Hepatocyte (in vitro differentiated cells): ENCODE measurements at regions not wholly inside any gene's neighbourhood (a gene's known extent, or its start where the extent isn't known, plus 50 kb on each side); places are given as distances from the start of the nearest gene placed in this dataset.

Source experiments
- DNase-seq: peaks from one replicate; pipeline ENCODE4 v3.0.0-alpha.2; 2016; ENCODE audit warnings: low spot score
- H2AFZ ChIP-seq: fragments of 200-600 bp; sonication (generic); 2 replicates; pipeline ENCODE4 v1.6.0; 2016; ENCODE audit warnings: antibody characterized with exemption, mild to moderate bottlenecking
- H3K27ac ChIP-seq: fragments of 200-600 bp; sonication (generic); 2 replicates; pipeline ENCODE4 v1.5.1; 2016; ENCODE audit warnings: mild to moderate bottlenecking
- H3K27me3 ChIP-seq: fragments of 200-600 bp; sonication (generic); 2 replicates; pipeline ENCODE4 v1.6.1; 2016
- H3K36me3 ChIP-seq: fragments of 200-600 bp; sonication (generic); replicated peaks from 2 replicates; pipeline ENCODE4 v1.5.1; 2016; ENCODE audit warnings: low read depth; ENCODE audit not compliant: insufficient read depth
- H3K4me1 ChIP-seq: fragments of 200-600 bp; sonication (generic); 2 replicates; pipeline ENCODE4 v1.5.1; 2016; ENCODE audit warnings: mild to moderate bottlenecking, moderate library complexity; ENCODE audit not compliant: insufficient read depth
- H3K4me2 ChIP-seq: fragments of 200-600 bp; sonication (generic); 2 replicates; pipeline ENCODE4 v1.6.0; 2016
- H3K4me3 ChIP-seq: fragments of 200-600 bp; sonication (generic); 2 replicates; pipeline ENCODE4 v1.5.1; 2016; ENCODE audit warnings: mild to moderate bottlenecking
- H3K79me2 ChIP-seq: fragments of 200-600 bp; sonication (generic); 2 replicates; pipeline ENCODE4 v1.6.0; 2017; ENCODE audit warnings: mild to moderate bottlenecking
- H3K9me2 ChIP-seq: fragments of 200-600 bp; sonication (generic); replicated peaks from 2 replicates; pipeline ENCODE4 v1.6.0; 2017; ENCODE audit warnings: mild to moderate bottlenecking; ENCODE audit not compliant: insufficient read depth
- H3K9me3 ChIP-seq: fragments of 200-600 bp; sonication (generic); 2 replicates; pipeline ENCODE4 v1.5.1; 2016; ENCODE audit warnings: low read depth, mild to moderate bottlenecking
- H4K20me1 ChIP-seq: fragments of 200-600 bp; sonication (generic); 2 replicates; pipeline ENCODE4 v1.6.0; 2016; ENCODE audit warnings: mild to moderate bottlenecking; ENCODE audit not compliant: insufficient read depth, poor library complexity, severe bottlenecking
- EZH2 ChIP-seq: fragments of 200-600 bp; sonication (generic); IDR thresholded peaks from 2 replicates; pipeline ENCODE4 v1.6.1; 2016; ENCODE audit warnings: antibody characterized with exemption, mild to moderate bottlenecking, borderline replicate concordance
- EZH2phosphoT487 ChIP-seq: fragments of 200-600 bp; sonication (generic); IDR thresholded peaks from one replicate; pipeline ENCODE4 v1.6.1; 2018; ENCODE audit warnings: antibody characterized with exemption, mild to moderate bottlenecking, low read depth, moderate library complexity; ENCODE audit not compliant: unreplicated experiment, severe bottlenecking
- WGBS: methylation state at CpG from one replicate; pipeline ENCODE4 v1.1.6; 2016; ENCODE audit warnings: low lambda C conversion rate; ENCODE audit errors: missing lambda C conversion rate; 5-methylcytosine and 5-hydroxymethylcytosine counted together
- TF ChIP-seq, protein P1 (sequence below): fragments of 200-600 bp; sonication (generic); IDR thresholded peaks from 2 replicates; pipeline ENCODE4 v1.5.1; 2016; ENCODE audit warnings: antibody characterized with exemption, mild to moderate bottlenecking; ENCODE audit not compliant: poor library complexity

DNA sequence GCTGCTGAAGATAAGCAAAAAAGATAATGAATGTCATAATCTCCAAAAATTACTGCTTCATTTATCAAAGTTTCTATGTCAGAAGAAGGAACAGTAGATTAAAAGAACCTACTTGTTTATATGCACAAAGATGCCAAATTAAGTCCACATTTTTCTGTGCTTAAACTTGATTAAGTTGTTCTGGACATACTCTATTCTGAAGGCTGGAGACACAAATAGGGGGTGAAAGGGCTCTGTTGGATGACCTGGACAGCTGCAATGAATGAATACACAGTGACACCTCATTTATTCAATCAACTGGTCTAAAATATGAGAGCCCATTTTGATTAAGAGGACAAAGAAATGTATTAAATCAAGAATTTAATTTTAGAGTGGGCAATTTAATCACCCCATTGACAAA is 276.3 kb upstream of the PCDH9 start:
- H2AFZ ChIP-seq: no peak overlapping the region
- H3K4me1 ChIP-seq: no peaks in the 10 kb centered on the region
- DNase-seq: no peak
- H3K27me3 ChIP-seq: no peaks in the 10 kb centered on the region
- H3K27ac ChIP-seq: no peak overlapping the region
- no peak overlapping the region for H3K4me3 ChIP-seq
- no peaks in the 10 kb centered on the region for H3K36me3 ChIP-seq
- no peaks in the 10 kb centered on the region for H3K9me2 ChIP-seq
- no peaks in the 10 kb centered on the region for H4K20me1 ChIP-seq
- no peaks in the 10 kb centered on the region for H3K79me2 ChIP-seq
- TF ChIP-seq, protein P1, sequence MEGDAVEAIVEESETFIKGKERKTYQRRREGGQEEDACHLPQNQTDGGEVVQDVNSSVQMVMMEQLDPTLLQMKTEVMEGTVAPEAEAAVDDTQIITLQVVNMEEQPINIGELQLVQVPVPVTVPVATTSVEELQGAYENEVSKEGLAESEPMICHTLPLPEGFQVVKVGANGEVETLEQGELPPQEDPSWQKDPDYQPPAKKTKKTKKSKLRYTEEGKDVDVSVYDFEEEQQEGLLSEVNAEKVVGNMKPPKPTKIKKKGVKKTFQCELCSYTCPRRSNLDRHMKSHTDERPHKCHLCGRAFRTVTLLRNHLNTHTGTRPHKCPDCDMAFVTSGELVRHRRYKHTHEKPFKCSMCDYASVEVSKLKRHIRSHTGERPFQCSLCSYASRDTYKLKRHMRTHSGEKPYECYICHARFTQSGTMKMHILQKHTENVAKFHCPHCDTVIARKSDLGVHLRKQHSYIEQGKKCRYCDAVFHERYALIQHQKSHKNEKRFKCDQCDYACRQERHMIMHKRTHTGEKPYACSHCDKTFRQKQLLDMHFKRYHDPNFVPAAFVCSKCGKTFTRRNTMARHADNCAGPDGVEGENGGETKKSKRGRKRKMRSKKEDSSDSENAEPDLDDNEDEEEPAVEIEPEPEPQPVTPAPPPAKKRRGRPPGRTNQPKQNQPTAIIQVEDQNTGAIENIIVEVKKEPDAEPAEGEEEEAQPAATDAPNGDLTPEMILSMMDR: no peak
- TF ChIP-seq EZH2: no peak
- TF ChIP-seq EZH2phosphoT487: no peak
- H3K4me2 ChIP-seq: no peak overlapping the region
- H3K9me3 ChIP-seq: no peaks in the 10 kb centered on the region

DNA sequence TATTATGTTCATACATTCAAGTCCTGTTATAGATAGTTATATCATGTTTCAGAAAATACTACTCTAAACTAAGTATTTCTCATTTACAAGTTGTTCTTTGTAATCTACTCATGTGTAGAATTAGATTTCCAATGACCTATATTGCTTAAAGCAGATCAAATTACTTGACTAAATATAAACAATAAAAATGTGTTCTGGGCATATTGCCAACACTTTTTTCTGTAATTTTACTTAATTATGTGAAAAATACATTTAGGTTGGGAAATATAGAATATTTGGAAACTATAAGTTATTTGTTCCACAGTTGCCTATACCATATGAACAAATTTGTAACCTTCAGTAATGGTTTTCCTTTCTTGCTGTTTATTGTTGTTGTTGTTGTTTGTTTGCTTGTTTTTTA is 275.2 kb upstream of the PCDH9 start:
- TF ChIP-seq, protein P1: no peak
- TF ChIP-seq EZH2 (no peak), EZH2phosphoT487 (no peak)
- H3K9me3 ChIP-seq: no peaks in the 10 kb centered on the region
- H3K9me2 ChIP-seq: no peaks in the 10 kb centered on the region
- no peak for DNase-seq
- H3K79me2 ChIP-seq: no peaks in the 10 kb centered on the region
- no peak overlapping the region for H2AFZ ChIP-seq
- H3K27me3 ChIP-seq: no peaks in the 10 kb centered on the region
- no peak overlapping the region for H3K4me2 ChIP-seq
- H3K36me3 ChIP-seq: no peaks in the 10 kb centered on the region
- H3K27ac ChIP-seq: no peak overlapping the region
- no peak overlapping the region for H3K4me3 ChIP-seq
- no peaks in the 10 kb centered on the region for H3K4me1 ChIP-seq
- no peaks in the 10 kb centered on the region for H4K20me1 ChIP-seq

DNA sequence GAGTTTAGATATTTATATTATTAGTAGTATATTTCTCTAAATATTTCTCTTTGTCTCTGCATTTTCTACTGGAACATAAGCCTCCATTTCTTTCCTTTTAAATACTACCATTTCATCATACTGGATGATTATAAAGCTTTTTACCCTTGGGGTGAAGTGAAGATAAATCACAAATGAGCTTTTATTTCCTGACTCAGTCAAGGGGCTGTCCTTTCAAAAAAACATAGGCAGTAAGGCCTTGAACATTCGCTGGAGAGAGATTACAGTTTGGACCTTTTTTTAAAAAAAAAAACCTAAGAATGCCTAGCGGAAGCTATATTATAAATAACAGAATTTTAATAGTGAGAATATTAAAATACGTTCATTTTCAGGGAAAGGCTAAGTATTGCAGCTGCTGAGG is 268.8 kb upstream of the PCDH9 start:
- H3K4me2 ChIP-seq: no peak overlapping the region
- WGBS: 96% methylated on average over 3 of the region's 3 CpGs
- H3K4me1 ChIP-seq: no peaks in the 10 kb centered on the region
- TF ChIP-seq EZH2phosphoT487 (no peak), EZH2 (no peak)
- TF ChIP-seq, protein P1: no peak
- no peaks in the 10 kb centered on the region for H3K9me2 ChIP-seq
- no peaks in the 10 kb centered on the region for H3K27me3 ChIP-seq
- H3K4me3 ChIP-seq: no peak overlapping the region
- no peaks in the 10 kb centered on the region for H3K9me3 ChIP-seq
- H3K27ac ChIP-seq: no peak overlapping the region
- no peaks in the 10 kb centered on the region for H3K36me3 ChIP-seq
- no peak for DNase-seq
- no peaks in the 10 kb centered on the region for H4K20me1 ChIP-seq
- no peaks in the 10 kb centered on the region for H3K79me2 ChIP-seq
- no peak overlapping the region for H2AFZ ChIP-seq

DNA sequence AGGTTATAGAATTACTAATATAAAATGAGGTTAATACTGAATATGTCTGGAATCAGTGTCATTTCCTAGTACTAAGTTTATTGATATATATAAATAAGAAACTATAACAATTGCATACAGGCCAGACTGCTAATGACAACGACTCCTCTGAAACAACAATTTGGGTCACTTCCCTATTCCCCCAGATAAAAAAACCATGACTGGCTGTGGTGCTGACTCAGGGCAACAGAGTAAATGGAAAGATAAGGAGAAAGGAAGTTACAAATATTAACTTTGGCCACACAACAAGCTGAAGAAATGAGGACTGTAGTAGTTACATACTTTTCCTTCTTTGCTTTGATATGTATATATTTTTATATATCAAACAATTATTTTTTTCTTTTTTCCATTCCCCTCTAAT is 263.7 kb upstream of the PCDH9 start:
- H3K9me3 ChIP-seq: no peaks in the 10 kb centered on the region
- H3K4me3 ChIP-seq: no peak overlapping the region
- no peaks in the 10 kb centered on the region for H4K20me1 ChIP-seq
- no peak overlapping the region for H2AFZ ChIP-seq
- 43% methylated on average over 1 of the region's 1 CpG for WGBS
- no peak for DNase-seq
- H3K27ac ChIP-seq: no peak overlapping the region
- H3K27me3 ChIP-seq: no peaks in the 10 kb centered on the region
- no peaks in the 10 kb centered on the region for H3K79me2 ChIP-seq
- TF ChIP-seq EZH2 (no peak), EZH2phosphoT487 (no peak)
- TF ChIP-seq, protein P1: no peak
- no peaks in the 10 kb centered on the region for H3K36me3 ChIP-seq
- no peaks in the 10 kb centered on the region for H3K9me2 ChIP-seq
- H3K4me1 ChIP-seq: no peaks in the 10 kb centered on the region
- no peak overlapping the region for H3K4me2 ChIP-seq
